SK-N-SH (cell line): ENCODE measurements at regions not wholly inside any gene's neighbourhood (a gene's known extent, or its start where the extent isn't known, plus 50 kb on each side); places are given as distances from the start of the nearest gene placed in this dataset.

ENCODE experiments used
- CTCF ChIA-PET: fragments of 300-600, 350-600 bp; formaldehyde crosslinking; extraction: SDS; loops from one replicate; lab custom pipeline; 2021; lab: Yijun Ruan, JAX
- POLR2A ChIA-PET: fragments of 350-600 bp; sonication (Branson Sonifier 250); formaldehyde crosslinking; extraction: SDS; loops from one replicate; lab custom pipeline; 2020; ENCODE audit warnings: antibody characterized with exemption, inconsistent platforms; lab: Yijun Ruan, JAX
- DNase-seq: peaks from one replicate; pipeline ENCODE4 v3.0.0; 2012
- H2AFZ ChIP-seq: fragments of 200-600 bp; sonication (generic); 2 replicates; pipeline ENCODE4 v1.8.1; 2016; ENCODE audit warnings: antibody characterized with exemption, mild to moderate bottlenecking, low read depth
- H3F3A ChIP-seq: fragments of 200-600 bp; sonication (generic); replicated peaks from 2 replicates; pipeline ENCODE3; 2016; ENCODE audit warnings: antibody characterized with exemption, mild to moderate bottlenecking; ENCODE audit not compliant: insufficient read depth
- H3K27ac ChIP-seq, 2 experiments: fragments of 200-500 bp in 1 of 2; fragments of 200-600 bp in 1 of 2; sonication (Bioruptor generic) in 1 of 2; sonication (generic), shearing (Covaris generic) in 1 of 2; 2 replicates each; pipeline versions ENCODE4 v1.5.1 to v1.6.1; 2014 to 2016; ENCODE audit warnings: low read depth in 2 of 2, inconsistent platforms in 1 of 2, low read length in 1 of 2, mild to moderate bottlenecking in 1 of 2, mixed read lengths in 1 of 2
- H3K27me3 ChIP-seq: fragments of 200-600 bp; sonication (generic), shearing (Covaris generic); 2 replicates; pipeline ENCODE4 v1.6.1; 2016; ENCODE audit warnings: mixed run types; ENCODE audit not compliant: insufficient read depth
- H3K36me3 ChIP-seq, 2 experiments: fragments of 200-500 bp in 1 of 2; fragments of 200-600 bp in 1 of 2; sonication (Bioruptor generic) in 1 of 2; sonication (generic) in 1 of 2; replicated peaks in 1 of 2; 2 replicates each; pipeline versions ENCODE3 to v1.5.1; 2014 to 2016; ENCODE audit warnings: low read length in 1 of 2, mild to moderate bottlenecking in 1 of 2; ENCODE audit not compliant: insufficient read depth in 2 of 2, control insufficient read depth in 1 of 2
- H3K4me1 ChIP-seq, 2 experiments: fragments of 200-500 bp in 1 of 2; fragments of 200-600 bp in 1 of 2; sonication (Bioruptor generic) in 1 of 2; sonication (generic), shearing (Covaris generic) in 1 of 2; 2 replicates each; pipeline versions ENCODE4 v1.5.1 to v1.6.1; 2014 to 2016; ENCODE audit warnings: low read depth in 1 of 2, low read length in 1 of 2, mixed run types in 1 of 2; ENCODE audit not compliant: insufficient read depth in 2 of 2, control insufficient read depth in 1 of 2
- H3K4me2 ChIP-seq: fragments of 200-600 bp; sonication (generic), shearing (Covaris generic); 2 replicates; pipeline ENCODE4 v1.6.1; 2017; ENCODE audit warnings: mixed run types
- H3K4me3 ChIP-seq, 2 experiments: fragments of 200-500 bp in 1 of 2; fragments of 200-600 bp in 1 of 2; sonication (Bioruptor generic) in 1 of 2; sonication (generic), shearing (Covaris generic) in 1 of 2; 2 replicates each; pipeline versions ENCODE4 v1.5.1 to v1.8.1; 2014 to 2016; ENCODE audit warnings: low read depth in 2 of 2, inconsistent platforms in 1 of 2, low read length in 1 of 2, mild to moderate bottlenecking in 1 of 2, mixed read lengths in 1 of 2, moderate library complexity in 1 of 2
- H3K79me2 ChIP-seq: fragments of 200-600 bp; sonication (generic); 2 replicates; pipeline ENCODE4 v1.8.1; 2017; ENCODE audit warnings: mild to moderate bottlenecking; ENCODE audit not compliant: insufficient read depth
- H3K9ac ChIP-seq: fragments of 200-600 bp; sonication (generic); 2 replicates; pipeline ENCODE4 v1.6.1; 2017; ENCODE audit warnings: mixed run types
- H3K9me2 ChIP-seq: fragments of 200-600 bp; sonication (generic); 2 replicates; pipeline ENCODE4 v1.6.1; 2017; ENCODE audit warnings: mixed run types
- H3K9me3 ChIP-seq: fragments of 200-600 bp; sonication (generic); 2 replicates; pipeline ENCODE4 v1.6.1; 2017; ENCODE audit warnings: mixed run types, mild to moderate bottlenecking, moderate library complexity
- H4K20me1 ChIP-seq: fragments of 200-600 bp; sonication (generic); 2 replicates; pipeline ENCODE4 v1.6.1; 2017; ENCODE audit warnings: mild to moderate bottlenecking, mixed run types; ENCODE audit not compliant: insufficient read depth
- CTCF ChIP-seq: fragments of 200-600 bp; sonication (generic); IDR thresholded peaks from 2 replicates; pipeline ENCODE4 v1.6.1; 2017; ENCODE audit warnings: antibody characterized with exemption, mild to moderate bottlenecking, moderate library complexity
- ELF1 ChIP-seq: IDR thresholded peaks from 2 replicates; pipeline ENCODE4 v1.4.0; 2012
- EP300 ChIP-seq, 2 experiments: IDR thresholded peaks; 2 replicates each; pipeline versions ENCODE4 v1.4.0 to v1.6.1; 2012; ENCODE audit warnings: borderline replicate concordance in 1 of 2, low read depth in 1 of 2, low read length in 1 of 2
- FOXM1 ChIP-seq: IDR thresholded peaks from 2 replicates; pipeline ENCODE4 v1.4.0; 2012; ENCODE audit warnings: low read depth, mild to moderate bottlenecking
- GABPA ChIP-seq: IDR thresholded peaks from 2 replicates; pipeline ENCODE4 v1.4.0; 2012; ENCODE audit warnings: low read depth, mild to moderate bottlenecking
- GATA2 ChIP-seq: sonication (generic); formaldehyde crosslinking; IDR thresholded peaks from 2 replicates; pipeline ENCODE4 v1.5.0; 2020; ENCODE audit warnings: mild to moderate bottlenecking, missing genetic modification reagents
- IRF3 ChIP-seq: fragments of 150-350 bp; IDR thresholded peaks from 2 replicates; pipeline ENCODE4 v1.6.1; 2016; ENCODE audit warnings: mild to moderate bottlenecking, low read depth, low read length
- JUND ChIP-seq: IDR thresholded peaks from 2 replicates; pipeline ENCODE4 v1.4.0; 2012
- MAX ChIP-seq: IDR thresholded peaks from 2 replicates; pipeline ENCODE4 v1.4.0; 2012; ENCODE audit warnings: low read depth
- NFIC ChIP-seq: IDR thresholded peaks from 2 replicates; pipeline ENCODE4 v1.4.0; 2012; ENCODE audit warnings: borderline replicate concordance
- POLR2AphosphoS5 ChIP-seq: IDR thresholded peaks from 2 replicates; pipeline ENCODE4 v1.6.1; 2012; ENCODE audit warnings: low read depth, low read length
- RCOR1 ChIP-seq: fragments of 150-350 bp; IDR thresholded peaks from 2 replicates; pipeline ENCODE4 v1.6.1; 2017; ENCODE audit warnings: antibody characterized with exemption, low read length
- REST ChIP-seq: IDR thresholded peaks from 2 replicates; pipeline ENCODE4 v1.6.1; 2012; ENCODE audit warnings: mild to moderate bottlenecking, low read depth, low read length, moderate library complexity
- RFX5 ChIP-seq: IDR thresholded peaks from 2 replicates; pipeline ENCODE4 v1.6.1; 2012; ENCODE audit warnings: mild to moderate bottlenecking, improper control_type of control experiment, low read length
- TAF1 ChIP-seq: IDR thresholded peaks from 2 replicates; pipeline ENCODE4 v1.6.1; 2012; ENCODE audit warnings: low read depth, mild to moderate bottlenecking, low read length, moderate library complexity, borderline replicate concordance
- TCF12 ChIP-seq: IDR thresholded peaks from 2 replicates; pipeline ENCODE4 v1.4.0; 2012
- USF1 ChIP-seq: IDR thresholded peaks from 2 replicates; pipeline ENCODE4 v1.4.0; 2012; ENCODE audit warnings: low read depth, borderline replicate concordance
- YY1 ChIP-seq: IDR thresholded peaks from 2 replicates; pipeline ENCODE4 v1.4.0; 2012; ENCODE audit warnings: low read depth, mild to moderate bottlenecking
- WGBS: methylation state at CpG from one replicate; pipeline ENCODE4 v1.1.6; 2017; ENCODE audit warnings: low lambda C conversion rate; 5-methylcytosine and 5-hydroxymethylcytosine counted together

GRCh38 chr4:79017481-79017880 lies 78.2 kb upstream of the PAQR3 start:
- TF ChIP-seq NFIC: no peak
- TF ChIP-seq GATA2 (CRISPR knock-in tag): no peak
- TF ChIP-seq CTCF: no peak
- no peak for TF ChIP-seq ELF1
- no peaks in the 10 kb centered on the region for H3K9me3 ChIP-seq
- no peak for DNase-seq
- H2AFZ ChIP-seq: no peak overlapping the region
- POLR2A ChIA-PET: no interaction called here
- H3K9ac ChIP-seq: no peak overlapping the region
- CTCF ChIA-PET: no interaction called here
- no peaks in the 10 kb centered on the region for H4K20me1 ChIP-seq
- H3K79me2 ChIP-seq: no peaks in the 10 kb centered on the region
- no peak overlapping the region for H3K4me2 ChIP-seq
- WGBS: 20% methylated on average over 1 of the region's 1 CpG
- H3K36me3 ChIP-seq: no peaks in the 10 kb centered on the region
- no peaks in the 10 kb centered on the region for H3K9me2 ChIP-seq
- H3K27me3 ChIP-seq: no peaks in the 10 kb centered on the region
- no peaks in the 10 kb centered on the region for H3F3A ChIP-seq
- H3K4me1 ChIP-seq: no peaks in the 10 kb centered on the region; a peak in 1 of 4 replicates
- no peak overlapping the region for H3K27ac ChIP-seq
- H3K4me3 ChIP-seq: no peak overlapping the region

- Histone ChIP-seq H3K27me3 (no peaks in the 10 kb centered on the region), H3K79me2 (no peaks in the 10 kb centered on the region), H3K9me3 (no peaks in the 10 kb centered on the region), H3F3A (no peaks in the 10 kb centered on the region), H2AFZ (no peak overlapping the region), H4K20me1 (no peaks in the 10 kb centered on the region), H3K27ac (no peak overlapping the region), H3K4me2 (no peak overlapping the region), H3K4me1 (no peaks in the 10 kb centered on the region; a peak in 1 of 4 replicates)
- 34% methylated on average over 2 of the region's 3 CpGs for WGBS
- no peak for TF ChIP-seq EP300 (IDR thresholded peaks at IDR 0.05; ENCODE audit: borderline replicate concordance in 1 of 2, low read depth in 1 of 2, low read length in 1 of 2)
- TF ChIP-seq GABPA: no peak
- no peak for TF ChIP-seq RCOR1
- no peak for TF ChIP-seq JUND
- no peak for TF ChIP-seq YY1
- TF ChIP-seq FOXM1: no peak
- TF ChIP-seq REST: no peak
- TF ChIP-seq CTCF: no peak
- no peak for TF ChIP-seq IRF3
- TF ChIP-seq USF1: no peak
- no peak for TF ChIP-seq POLR2AphosphoS5
- no peak for TF ChIP-seq TAF1
- no peak for TF ChIP-seq TCF12
- TF ChIP-seq RFX5: no peak
- no peak for TF ChIP-seq MAX
- TF ChIP-seq, all 33 proteins: peak for 0
- no peak for DNase-seq
- CTCF ChIA-PET: no interaction called here
- Histone ChIP-seq H3K4me3 (no peak overlapping the region), H3K36me3 (no peaks in the 10 kb centered on the region), H3K9ac (no peak overlapping the region), H3K9me2 (no peaks in the 10 kb centered on the region)
- POLR2A ChIA-PET: no interaction called here
Observed at GRCh38 chr4:79016878-79017277, 77.6 kb upstream of the PAQR3 start.
